Upper lobe of left lung (tissue), 4 donors: ENCODE measurements at regions not wholly inside any gene's neighbourhood (a gene's known extent, or its start where the extent isn't known, plus 50 kb on each side); places are given as distances from the start of the nearest gene placed in this dataset.

Source experiments
- CTCF ChIP-seq, 6 experiments: fragments of 450-650 bp in 4 of 6; fragments of 200-600 bp in 2 of 6; sonication (generic) in 2 of 6; IDR thresholded peaks; one replicate each; pipeline ENCODE4 v1.5.1; 2016 to 2019; ENCODE audit warnings: antibody characterized with exemption in 6 of 6
- EP300 ChIP-seq, 4 donors: sonication (generic); formaldehyde crosslinking; IDR thresholded peaks; one replicate each; pipeline ENCODE4 v1.5.1; 2017; ENCODE audit warnings: antibody characterized with exemption in 4 of 4, control low read depth in 2 of 4
- POLR2A ChIP-seq, 4 donors: fragments of 450-650 bp; IDR thresholded peaks; one replicate each; pipeline ENCODE4 v1.5.1; 2016 to 2017; ENCODE audit warnings: antibody characterized with exemption in 4 of 4, mild to moderate bottlenecking in 2 of 4
- POLR2AphosphoS5 ChIP-seq, 2 donors: sonication (generic); formaldehyde crosslinking; IDR thresholded peaks; one replicate each; pipeline ENCODE4 v1.5.1; 2017; ENCODE audit warnings: antibody characterized with exemption in 2 of 2

GRCh38 chr4:29632199-29632598 is 1088.0 kb upstream of the PCDH7 start:
- no peak for TF ChIP-seq CTCF (IDR thresholded peaks at IDR 0.05)
- TF ChIP-seq POLR2A (IDR thresholded peaks at IDR 0.05) = no peak
- no peak for TF ChIP-seq EP300 (IDR thresholded peaks at IDR 0.05)
- TF ChIP-seq POLR2AphosphoS5 (IDR thresholded peaks at IDR 0.05) = no peak
